ENCODE measurements at regions not wholly inside any gene's neighbourhood (a gene's known extent, or its start where the extent isn't known, plus 50 kb on each side); places are given as distances from the start of the nearest gene placed in this dataset.

DNA sequence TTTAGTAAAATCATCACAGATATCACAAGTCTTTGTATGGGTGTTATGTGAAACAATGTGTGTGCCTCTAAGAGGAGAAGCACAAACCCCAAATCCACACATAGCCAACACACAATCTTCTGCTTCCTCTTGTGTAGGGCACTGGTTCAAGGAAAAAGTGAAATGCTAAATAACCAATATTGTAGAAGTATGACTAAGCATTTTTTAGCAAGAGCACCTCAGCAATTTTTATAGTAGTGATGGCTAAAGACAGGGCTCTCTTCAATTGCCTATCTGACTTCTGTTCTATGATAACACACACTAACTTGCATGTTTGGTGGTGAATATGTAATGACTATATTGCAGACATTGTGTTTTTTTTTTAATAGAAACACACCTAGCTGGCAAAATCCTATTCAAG is 997.9 kb upstream of the ALCAM start:
- Histone ChIP-seq H3K27me3 (no peaks in the 10 kb centered on the region), H3K4me1 (peaks cover 0 to 29% (median 6%) of the 10 kb centered on the region in 4 donors), H3K4me3 (no peak overlapping the region), H3K27ac (no peak overlapping the region), H3K36me3 (no peaks in the 10 kb centered on the region), H3K9me3 (no peaks in the 10 kb centered on the region)
- no peak for DNase-seq
- intact Hi-C loops (cut with DNase I), result no loop called here
- TF ChIP-seq POLR2AphosphoS5 (IDR thresholded peaks at IDR 0.05), result no peak
- no peak for TF ChIP-seq POLR2A (IDR thresholded peaks at IDR 0.05)
- TF ChIP-seq, protein P1, sequence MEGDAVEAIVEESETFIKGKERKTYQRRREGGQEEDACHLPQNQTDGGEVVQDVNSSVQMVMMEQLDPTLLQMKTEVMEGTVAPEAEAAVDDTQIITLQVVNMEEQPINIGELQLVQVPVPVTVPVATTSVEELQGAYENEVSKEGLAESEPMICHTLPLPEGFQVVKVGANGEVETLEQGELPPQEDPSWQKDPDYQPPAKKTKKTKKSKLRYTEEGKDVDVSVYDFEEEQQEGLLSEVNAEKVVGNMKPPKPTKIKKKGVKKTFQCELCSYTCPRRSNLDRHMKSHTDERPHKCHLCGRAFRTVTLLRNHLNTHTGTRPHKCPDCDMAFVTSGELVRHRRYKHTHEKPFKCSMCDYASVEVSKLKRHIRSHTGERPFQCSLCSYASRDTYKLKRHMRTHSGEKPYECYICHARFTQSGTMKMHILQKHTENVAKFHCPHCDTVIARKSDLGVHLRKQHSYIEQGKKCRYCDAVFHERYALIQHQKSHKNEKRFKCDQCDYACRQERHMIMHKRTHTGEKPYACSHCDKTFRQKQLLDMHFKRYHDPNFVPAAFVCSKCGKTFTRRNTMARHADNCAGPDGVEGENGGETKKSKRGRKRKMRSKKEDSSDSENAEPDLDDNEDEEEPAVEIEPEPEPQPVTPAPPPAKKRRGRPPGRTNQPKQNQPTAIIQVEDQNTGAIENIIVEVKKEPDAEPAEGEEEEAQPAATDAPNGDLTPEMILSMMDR (IDR thresholded peaks at IDR 0.05), result no peak
- no peak for TF ChIP-seq EP300 (IDR thresholded peaks at IDR 0.05)

DNA sequence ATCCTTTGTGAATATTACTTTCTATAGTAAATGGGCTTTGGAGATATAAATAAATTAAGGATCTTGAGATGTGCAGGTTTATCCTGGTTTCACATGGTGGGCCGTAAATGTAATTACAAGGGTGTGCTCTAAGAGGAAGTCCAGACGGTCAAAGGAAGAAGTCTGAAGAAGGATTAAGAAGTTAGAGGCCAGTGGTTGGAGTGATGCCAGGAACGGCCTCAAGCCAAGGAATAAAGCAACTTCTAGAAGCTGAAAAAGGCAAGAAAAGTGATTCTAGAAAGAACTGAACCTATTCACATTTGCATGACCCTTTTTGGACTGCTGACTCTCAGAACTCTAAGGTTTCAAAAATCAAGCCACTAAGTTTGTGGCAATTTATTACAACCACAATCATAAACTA is 981.3 kb upstream of the ALCAM start:
- Histone ChIP-seq H3K9me3 (no peaks in the 10 kb centered on the region), H3K4me1 (no peaks in the 10 kb centered on the region), H3K36me3 (no peaks in the 10 kb centered on the region), H3K4me3 (no peak overlapping the region), H3K27ac (no peak overlapping the region), H3K27me3 (no peaks in the 10 kb centered on the region)
- DNase-seq, result no peak
- intact Hi-C loops (cut with DNase I), result no loop called here
- WGBS, 2 donors, result 37 to 38% methylated on average over 3 of the region's 3 CpGs
- TF ChIP-seq EP300 (IDR thresholded peaks at IDR 0.05) (no peak), POLR2AphosphoS5 (IDR thresholded peaks at IDR 0.05) (no peak), POLR2A (IDR thresholded peaks at IDR 0.05) (no peak)
- TF ChIP-seq, protein P1 (IDR thresholded peaks at IDR 0.05), result no peak

DNA sequence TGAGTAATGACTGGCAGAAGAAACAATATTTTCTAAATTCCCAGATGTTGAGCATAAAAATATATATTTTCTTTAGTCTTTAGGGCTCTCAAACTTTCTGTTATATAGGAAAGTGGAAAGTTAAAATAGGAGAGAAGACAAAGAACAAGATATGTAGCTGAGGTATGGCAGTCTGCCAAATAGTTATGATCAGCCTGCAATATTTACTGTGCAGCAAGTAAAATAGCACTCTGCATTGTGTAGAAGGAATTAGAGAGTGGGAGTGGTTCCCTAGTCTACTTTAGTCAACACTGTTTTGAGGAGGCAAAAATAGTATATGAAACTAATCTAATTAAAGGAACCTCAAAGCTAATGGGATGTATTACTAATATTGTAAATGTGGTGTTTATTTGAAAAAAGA is 978.1 kb upstream of the ALCAM start:
- intact Hi-C loops (cut with DNase I), result no loop called here
- Histone ChIP-seq H3K4me3 (no peak overlapping the region), H3K36me3 (no peaks in the 10 kb centered on the region), H3K27me3 (no peaks in the 10 kb centered on the region), H3K9me3 (no peaks in the 10 kb centered on the region), H3K4me1 (no peaks in the 10 kb centered on the region), H3K27ac (no peak overlapping the region)
- TF ChIP-seq POLR2AphosphoS5 (IDR thresholded peaks at IDR 0.05), result no peak
- TF ChIP-seq, protein P1 (IDR thresholded peaks at IDR 0.05), result no peak
- no peak for TF ChIP-seq POLR2A (IDR thresholded peaks at IDR 0.05)
- TF ChIP-seq EP300 (IDR thresholded peaks at IDR 0.05), result no peak
- DNase-seq, result no peak

DNA sequence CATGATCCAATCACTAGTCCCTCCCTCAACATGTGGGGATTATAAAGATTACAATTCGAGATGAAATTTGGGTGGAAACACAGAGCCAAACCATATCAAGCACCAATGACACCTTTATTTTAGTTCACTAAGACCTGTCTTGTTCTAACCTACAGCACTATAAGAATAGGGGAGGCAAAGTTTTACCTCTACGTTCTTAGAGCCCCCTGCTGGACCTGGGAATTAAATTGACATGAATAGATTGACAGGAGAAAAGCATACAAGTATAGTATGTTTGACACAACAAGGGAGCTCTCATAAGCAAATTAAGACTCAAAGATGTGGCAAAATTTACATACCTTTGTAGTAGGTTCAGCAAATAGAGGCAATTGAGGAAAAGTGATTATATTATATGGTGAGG is 974.4 kb upstream of the ALCAM start:
- Histone ChIP-seq H3K27me3 (no peaks in the 10 kb centered on the region), H3K27ac (no peak overlapping the region), H3K36me3 (no peaks in the 10 kb centered on the region), H3K4me1 (no peaks in the 10 kb centered on the region), H3K4me3 (no peak overlapping the region), H3K9me3 (no peaks in the 10 kb centered on the region)
- WGBS, 2 donors, result 47 to 69% methylated on average over 2 of the region's 2 CpGs
- intact Hi-C loops (cut with DNase I), result no loop called here
- no peak for TF ChIP-seq EP300 (IDR thresholded peaks at IDR 0.05)
- TF ChIP-seq POLR2A (IDR thresholded peaks at IDR 0.05), result no peak
- TF ChIP-seq, protein P1 (IDR thresholded peaks at IDR 0.05), result no peak
- TF ChIP-seq POLR2AphosphoS5 (IDR thresholded peaks at IDR 0.05), result no peak
- DNase-seq, result no peak

DNA sequence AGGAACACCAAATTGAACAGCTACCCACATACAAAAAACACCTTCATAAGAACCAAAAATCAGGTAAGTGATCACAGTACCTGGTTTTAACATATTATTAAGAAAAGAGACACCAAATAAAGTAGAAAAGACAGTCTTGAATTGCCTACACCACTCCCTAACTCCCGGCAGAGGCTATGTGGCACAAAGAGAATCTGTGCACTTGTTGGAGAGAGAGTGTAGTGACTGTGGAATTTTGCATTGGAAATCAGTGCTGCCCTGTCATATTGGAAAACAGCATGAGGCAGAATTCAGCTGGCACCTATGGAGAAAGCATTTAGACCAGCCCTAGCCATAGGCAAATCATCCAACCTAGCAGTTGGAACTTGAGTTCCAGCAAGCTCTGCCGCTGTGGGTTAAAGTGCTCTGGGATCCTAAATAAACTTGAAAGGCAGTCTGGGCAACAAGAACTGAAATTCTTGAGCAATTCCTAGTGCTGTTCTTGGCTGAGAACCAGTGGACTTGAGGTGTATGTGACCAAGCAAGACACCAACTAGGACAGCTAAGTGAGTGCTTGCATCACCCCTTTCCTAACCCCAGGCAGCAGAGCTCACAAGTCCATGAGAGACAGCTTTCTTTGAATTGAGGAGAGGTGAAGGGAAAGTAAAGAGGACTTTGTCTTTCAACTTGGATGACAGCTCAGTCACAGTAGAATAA is 969.6 kb upstream of the ALCAM start:
- Histone ChIP-seq H3K27ac (no peak overlapping the region), H3K4me1 (no peaks in the 10 kb centered on the region), H3K36me3 (no peaks in the 10 kb centered on the region), H3K4me3 (no peak overlapping the region), H3K27me3 (no peaks in the 10 kb centered on the region), H3K9me3 (no peaks in the 10 kb centered on the region)
- intact Hi-C loops (cut with DNase I), result no loop called here
- 91 to 93% methylated on average over 2 of the region's 2 CpGs for WGBS, 2 donors
- TF ChIP-seq POLR2AphosphoS5 (IDR thresholded peaks at IDR 0.05) (no peak), EP300 (IDR thresholded peaks at IDR 0.05) (no peak), POLR2A (IDR thresholded peaks at IDR 0.05) (no peak)
- TF ChIP-seq, protein P1 (IDR thresholded peaks at IDR 0.05), result no peak
- DNase-seq, result no peak

All from sigmoid colon (tissue), 6 donors.